Progenitor cell of endocrine pancreas (in vitro differentiated cells): ENCODE measurements at regions not wholly inside any gene's neighbourhood (a gene's known extent, or its start where the extent isn't known, plus 50 kb on each side); places are given as distances from the start of the nearest gene placed in this dataset.

ENCODE experiments used
- DNase-seq: peaks from one replicate; pipeline ENCODE4 v3.0.0; 2021; ENCODE audit warnings: low spot score; ENCODE audit not compliant: unreplicated experiment
- H3K27ac Mint-ChIP-seq: 2 replicates; pipeline ENCODE4 v1.8.0; 2021; ENCODE audit warnings: mild to moderate bottlenecking, moderate library complexity, mixed read lengths
- H3K27me3 Mint-ChIP-seq: 2 replicates; pipeline ENCODE4 v1.8.0; 2021; ENCODE audit warnings: mixed read lengths
- H3K36me3 Mint-ChIP-seq: 2 replicates; pipeline ENCODE4 v1.8.0; 2022; ENCODE audit warnings: mixed read lengths; ENCODE audit not compliant: insufficient read depth
- H3K4me1 Mint-ChIP-seq: 2 replicates; pipeline ENCODE4 v1.8.0; 2021; ENCODE audit warnings: low read depth, mixed read lengths
- H3K4me3 Mint-ChIP-seq: 2 replicates; pipeline ENCODE4 v1.8.0; 2021; ENCODE audit warnings: low read depth, mild to moderate bottlenecking, moderate library complexity, mixed read lengths
- H3K9me3 Mint-ChIP-seq: 2 replicates; pipeline ENCODE4 v1.8.0; 2021; ENCODE audit warnings: low read depth, mixed read lengths
- CTCF ChIP-seq: fragments of 200-600 bp; sonication (generic); IDR thresholded peaks from one replicate; pipeline ENCODE4 v1.5.0; 2021; ENCODE audit warnings: antibody characterized with exemption, mild to moderate bottlenecking; ENCODE audit not compliant: unreplicated experiment

GRCh38 chr7:121489440-121489839 lies 93.3 kb upstream of the FAM3C start:
- no peak overlapping the region for H3K27ac Mint-ChIP-seq
- H3K4me3 Mint-ChIP-seq = no peak overlapping the region
- no peaks in the 10 kb centered on the region for H3K27me3 Mint-ChIP-seq
- no peak for DNase-seq
- no peaks in the 10 kb centered on the region for H3K36me3 Mint-ChIP-seq
- no peaks in the 10 kb centered on the region for H3K9me3 Mint-ChIP-seq
- no peaks in the 10 kb centered on the region for H3K4me1 Mint-ChIP-seq
- no peak for TF ChIP-seq CTCF

- no peak overlapping the region for H3K4me3 Mint-ChIP-seq
- no peak overlapping the region for H3K27ac Mint-ChIP-seq
- no peaks in the 10 kb centered on the region for H3K4me1 Mint-ChIP-seq
- H3K9me3 Mint-ChIP-seq = no peaks in the 10 kb centered on the region
- no peaks in the 10 kb centered on the region for H3K27me3 Mint-ChIP-seq
- DNase-seq = no peak
- no peaks in the 10 kb centered on the region for H3K36me3 Mint-ChIP-seq
- no peak for TF ChIP-seq CTCF
These were observed 92.1 kb upstream of the FAM3C start for GRCh38 chr7:121488111-121488650.

DNA sequence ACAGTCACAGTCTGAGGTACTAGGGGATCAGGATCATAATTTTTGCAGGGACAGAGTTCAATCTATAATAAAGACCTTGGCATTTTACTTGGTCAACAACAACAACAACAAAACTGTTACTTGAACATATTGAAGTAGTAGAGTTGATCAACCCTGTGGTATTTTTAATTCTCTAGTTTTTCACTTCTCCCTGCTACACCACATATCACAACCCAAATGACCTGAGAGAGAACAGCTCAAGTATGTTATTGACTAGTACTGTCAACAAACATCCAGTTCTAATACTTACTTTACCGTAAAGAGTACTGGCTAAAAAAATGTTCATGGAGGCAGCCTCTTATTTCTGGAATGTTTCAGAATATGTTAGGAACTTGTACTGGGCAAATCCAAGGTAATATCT lies 90.5 kb upstream of the FAM3C start:
- no peak for DNase-seq
- Mint-ChIP-seq H3K27me3 (no peaks in the 10 kb centered on the region), H3K9me3 (no peaks in the 10 kb centered on the region), H3K4me3 (no peak overlapping the region), H3K36me3 (no peaks in the 10 kb centered on the region), H3K27ac (no peak overlapping the region), H3K4me1 (no peaks in the 10 kb centered on the region)
- TF ChIP-seq CTCF = no peak

- H3K27ac Mint-ChIP-seq = no peak overlapping the region
- no peak for TF ChIP-seq CTCF
- H3K4me1 Mint-ChIP-seq = peaks cover under 1% of the 10 kb centered on the region
- H3K27me3 Mint-ChIP-seq = no peaks in the 10 kb centered on the region
- H3K4me3 Mint-ChIP-seq = no peak overlapping the region
- no peaks in the 10 kb centered on the region for H3K9me3 Mint-ChIP-seq
- H3K36me3 Mint-ChIP-seq = no peaks in the 10 kb centered on the region
- DNase-seq = no peak
These were observed 89.5 kb upstream of the FAM3C start for GRCh38 chr7:121485467-121486243.

- Mint-ChIP-seq H3K27me3 (no peaks in the 10 kb centered on the region), H3K9me3 (no peaks in the 10 kb centered on the region), H3K4me3 (no peak overlapping the region), H3K27ac (no peak overlapping the region), H3K36me3 (no peaks in the 10 kb centered on the region), H3K4me1 (peaks cover 1% of the 10 kb centered on the region)
- no peak for TF ChIP-seq CTCF
- no peak for DNase-seq
These were observed 88.1 kb upstream of the FAM3C start for GRCh38 chr7:121484089-121484763.
